ENCODE measurements at regions not wholly inside any gene's neighbourhood (a gene's known extent, or its start where the extent isn't known, plus 50 kb on each side); places are given as distances from the start of the nearest gene placed in this dataset.

GRCh38 chr13:85592211-85592610 lies 207.0 kb downstream of the SLITRK6 start:
- no peaks in the 10 kb centered on the region for H3K79me2 ChIP-seq (ENCODE audit: low read length)
- H3K27me3 ChIP-seq (ENCODE audit: low read depth, low read length) = no peaks in the 10 kb centered on the region
- no peak overlapping the region for H3K27ac ChIP-seq (ENCODE audit: low read length)
- no peak overlapping the region for H3K9ac ChIP-seq (ENCODE audit: low read length)
- H3K9me3 ChIP-seq (ENCODE audit: insufficient read depth, low read length) = no peaks in the 10 kb centered on the region
- TF ChIP-seq CTCF (IDR thresholded peaks at IDR 0.05; ENCODE audit: low read depth, low read length) = no peak
- TF ChIP-seq EZH2phosphoT487 (IDR thresholded peaks at IDR 0.05; ENCODE audit: low read depth) = no peak
- no peak overlapping the region for H3K4me2 ChIP-seq (ENCODE audit: low read length)
- no peaks in the 10 kb centered on the region for H3K36me3 ChIP-seq (replicated peaks; ENCODE audit: low read depth, low read length)
- no peaks in the 10 kb centered on the region for H3K4me1 ChIP-seq (ENCODE audit: low read length)
- H4K20me1 ChIP-seq (ENCODE audit: insufficient read depth, low read length) = no peaks in the 10 kb centered on the region
- H3K4me3 ChIP-seq (ENCODE audit: low read length) = no peak overlapping the region
- no peak overlapping the region for H2AFZ ChIP-seq (ENCODE audit: low read depth, low read length)

GRCh38 chr13:85590231-85590931 lies 208.8 kb downstream of the SLITRK6 start:
- H3K4me1 ChIP-seq (ENCODE audit: low read length) = no peaks in the 10 kb centered on the region
- no peaks in the 10 kb centered on the region for H3K79me2 ChIP-seq (ENCODE audit: low read length)
- H3K27me3 ChIP-seq (ENCODE audit: low read depth, low read length) = no peaks in the 10 kb centered on the region
- no peak overlapping the region for H3K4me2 ChIP-seq (ENCODE audit: low read length)
- no peaks in the 10 kb centered on the region for H3K9me3 ChIP-seq (ENCODE audit: insufficient read depth, low read length)
- H3K36me3 ChIP-seq (replicated peaks; ENCODE audit: low read depth, low read length) = no peaks in the 10 kb centered on the region
- H3K9ac ChIP-seq (ENCODE audit: low read length) = no peak overlapping the region
- H3K4me3 ChIP-seq (ENCODE audit: low read length) = no peak overlapping the region
- TF ChIP-seq EZH2phosphoT487 (IDR thresholded peaks at IDR 0.05; ENCODE audit: low read depth) (no peak), CTCF (IDR thresholded peaks at IDR 0.05; ENCODE audit: low read depth, low read length) (no peak)
- H4K20me1 ChIP-seq (ENCODE audit: insufficient read depth, low read length) = no peaks in the 10 kb centered on the region
- H2AFZ ChIP-seq (ENCODE audit: low read depth, low read length) = no peak overlapping the region
- H3K27ac ChIP-seq (ENCODE audit: low read length) = no peak overlapping the region

GRCh38 chr13:85589021-85589420 lies 210.2 kb downstream of the SLITRK6 start:
- no peak overlapping the region for H3K4me2 ChIP-seq (ENCODE audit: low read length)

GRCh38 chr13:85588359-85588758 lies 210.9 kb downstream of the SLITRK6 start:
- no peak overlapping the region for H2AFZ ChIP-seq (ENCODE audit: low read depth, low read length)
- no peak overlapping the region for H3K4me3 ChIP-seq (ENCODE audit: low read length)
- no peak for TF ChIP-seq EZH2phosphoT487 (IDR thresholded peaks at IDR 0.05; ENCODE audit: low read depth)
- TF ChIP-seq CTCF (IDR thresholded peaks at IDR 0.05; ENCODE audit: low read depth, low read length) = no peak
- H3K9me3 ChIP-seq (ENCODE audit: insufficient read depth, low read length) = no peaks in the 10 kb centered on the region
- H3K9ac ChIP-seq (ENCODE audit: low read length) = no peak overlapping the region
- H3K79me2 ChIP-seq (ENCODE audit: low read length) = no peaks in the 10 kb centered on the region
- H3K4me1 ChIP-seq (ENCODE audit: low read length) = no peaks in the 10 kb centered on the region
- no peaks in the 10 kb centered on the region for H3K27me3 ChIP-seq (ENCODE audit: low read depth, low read length)
- H3K4me2 ChIP-seq (ENCODE audit: low read length) = no peak overlapping the region
- no peaks in the 10 kb centered on the region for H3K36me3 ChIP-seq (replicated peaks; ENCODE audit: low read depth, low read length)
- H4K20me1 ChIP-seq (ENCODE audit: insufficient read depth, low read length) = no peaks in the 10 kb centered on the region
- no peak overlapping the region for H3K27ac ChIP-seq (ENCODE audit: low read length)

More at GRCh38 chr13:85589021-85589420, 210.2 kb downstream of the SLITRK6 start:
- Histone ChIP-seq H3K4me3 (ENCODE audit: low read length) (no peak overlapping the region), H3K27me3 (ENCODE audit: low read depth, low read length) (no peaks in the 10 kb centered on the region), H3K9ac (ENCODE audit: low read length) (no peak overlapping the region), H3K27ac (ENCODE audit: low read length) (no peak overlapping the region), H2AFZ (ENCODE audit: low read depth, low read length) (no peak overlapping the region), H4K20me1 (ENCODE audit: insufficient read depth, low read length) (no peaks in the 10 kb centered on the region), H3K79me2 (ENCODE audit: low read length) (no peaks in the 10 kb centered on the region), H3K4me1 (ENCODE audit: low read length) (no peaks in the 10 kb centered on the region), H3K9me3 (ENCODE audit: insufficient read depth, low read length) (no peaks in the 10 kb centered on the region), H3K36me3 (replicated peaks; ENCODE audit: low read depth, low read length) (no peaks in the 10 kb centered on the region)
- TF ChIP-seq CTCF (IDR thresholded peaks at IDR 0.05; ENCODE audit: low read depth, low read length) (no peak), EZH2phosphoT487 (IDR thresholded peaks at IDR 0.05; ENCODE audit: low read depth) (no peak)
